ENCODE measurements at regions not wholly inside any gene's neighbourhood (a gene's known extent, or its start where the extent isn't known, plus 50 kb on each side); places are given as distances from the start of the nearest gene placed in this dataset.
A peak's percentile ranks its signal among the peaks of the same experiment; 100 is the strongest.

GRCh38 chr2:122433123-122433754 lies 677.8 kb downstream of the TSN start:
- Histone ChIP-seq H3K79me2 (ENCODE audit: low read length) (no peaks in the 10 kb centered on the region), H4K20me1 (ENCODE audit: insufficient read depth, low read depth, low read length) (no peaks in the 10 kb centered on the region), H3K4me3 (ENCODE audit: low read length) (no peak overlapping the region), H3K4me2 (ENCODE audit: low read depth, low read length, poor library complexity, severe bottlenecking) (no peak overlapping the region), H3K9ac (ENCODE audit: low read length) (no peak overlapping the region), H3K27me3 (ENCODE audit: low read length) (no peaks in the 10 kb centered on the region), H2AFZ (ENCODE audit: low read length) (no peak overlapping the region), H3K36me3 (ENCODE audit: insufficient read depth, low read length) (no peaks in the 10 kb centered on the region), H3K4me1 (ENCODE audit: low read length) (no peaks in the 10 kb centered on the region), H3K9me2 (replicated peaks; ENCODE audit: insufficient read depth, low read length) (no peaks in the 10 kb centered on the region), H3K27ac (ENCODE audit: low read length) (no peak overlapping the region), H3K9me3 (ENCODE audit: low read length) (no peaks in the 10 kb centered on the region)
- no peak for DNase-seq

- no peak overlapping the region for H3K4me3 ChIP-seq (ENCODE audit: low read length)
- H3K36me3 ChIP-seq (ENCODE audit: insufficient read depth, low read length) = no peaks in the 10 kb centered on the region
- H4K20me1 ChIP-seq (ENCODE audit: insufficient read depth, low read depth, low read length) = no peaks in the 10 kb centered on the region
- no peak for DNase-seq
- no peak overlapping the region for H3K9ac ChIP-seq (ENCODE audit: low read length)
- H2AFZ ChIP-seq (ENCODE audit: low read length) = no peak overlapping the region
- no peak overlapping the region for H3K4me2 ChIP-seq (ENCODE audit: low read depth, low read length, poor library complexity, severe bottlenecking)
- no peaks in the 10 kb centered on the region for H3K27me3 ChIP-seq (ENCODE audit: low read length)
- H3K9me3 ChIP-seq (ENCODE audit: low read length) = no peaks in the 10 kb centered on the region
- no peak overlapping the region for H3K27ac ChIP-seq (ENCODE audit: low read length)
- no peaks in the 10 kb centered on the region for H3K9me2 ChIP-seq (replicated peaks; ENCODE audit: insufficient read depth, low read length)
- H3K4me1 ChIP-seq (ENCODE audit: low read length) = no peaks in the 10 kb centered on the region
- H3K79me2 ChIP-seq (ENCODE audit: low read length) = no peaks in the 10 kb centered on the region
Measured at GRCh38 chr2:122445003-122445402, 689.6 kb downstream of the TSN start.

- Histone ChIP-seq H3K4me2 (ENCODE audit: low read depth, low read length, poor library complexity, severe bottlenecking) (no peak overlapping the region), H3K9ac (ENCODE audit: low read length) (no peak overlapping the region)
Measured at GRCh38 chr2:122446761-122447160, 691.3 kb downstream of the TSN start.

GRCh38 chr2:122447237-122447636 lies 691.8 kb downstream of the TSN start:
- H4K20me1 ChIP-seq (ENCODE audit: insufficient read depth, low read depth, low read length) = no peaks in the 10 kb centered on the region
- H3K27me3 ChIP-seq (ENCODE audit: low read length) = no peaks in the 10 kb centered on the region
- DNase-seq = no peak
- H3K9me3 ChIP-seq (ENCODE audit: low read length) = no peaks in the 10 kb centered on the region
- H3K9ac ChIP-seq (ENCODE audit: low read length) = no peak overlapping the region
- no peaks in the 10 kb centered on the region for H3K79me2 ChIP-seq (ENCODE audit: low read length)
- no peaks in the 10 kb centered on the region for H3K36me3 ChIP-seq (ENCODE audit: insufficient read depth, low read length)
- no peak overlapping the region for H2AFZ ChIP-seq (ENCODE audit: low read length)
- H3K4me2 ChIP-seq (ENCODE audit: low read depth, low read length, poor library complexity, severe bottlenecking) = no peak overlapping the region
- no peak overlapping the region for H3K27ac ChIP-seq (ENCODE audit: low read length)
- H3K4me3 ChIP-seq (ENCODE audit: low read length) = no peak overlapping the region
- no peaks in the 10 kb centered on the region for H3K4me1 ChIP-seq (ENCODE audit: low read length)
- no peaks in the 10 kb centered on the region for H3K9me2 ChIP-seq (replicated peaks; ENCODE audit: insufficient read depth, low read length)

More at GRCh38 chr2:122446761-122447160, 691.3 kb downstream of the TSN start:
- Histone ChIP-seq H2AFZ (ENCODE audit: low read length) (no peak overlapping the region), H3K27me3 (ENCODE audit: low read length) (no peaks in the 10 kb centered on the region), H3K9me2 (replicated peaks; ENCODE audit: insufficient read depth, low read length) (no peaks in the 10 kb centered on the region), H3K27ac (ENCODE audit: low read length) (no peak overlapping the region), H3K79me2 (ENCODE audit: low read length) (no peaks in the 10 kb centered on the region), H3K9me3 (ENCODE audit: low read length) (no peaks in the 10 kb centered on the region), H3K4me3 (ENCODE audit: low read length) (no peak overlapping the region), H4K20me1 (ENCODE audit: insufficient read depth, low read depth, low read length) (no peaks in the 10 kb centered on the region), H3K4me1 (ENCODE audit: low read length) (no peaks in the 10 kb centered on the region), H3K36me3 (ENCODE audit: insufficient read depth, low read length) (no peaks in the 10 kb centered on the region)
- no peak for DNase-seq

GRCh38 chr2:122451040-122451439 lies 695.6 kb downstream of the TSN start:
- Histone ChIP-seq H3K9me2 (replicated peaks; ENCODE audit: insufficient read depth, low read length) (no peaks in the 10 kb centered on the region), H4K20me1 (ENCODE audit: insufficient read depth, low read depth, low read length) (no peaks in the 10 kb centered on the region), H3K79me2 (ENCODE audit: low read length) (no peaks in the 10 kb centered on the region), H3K9ac (ENCODE audit: low read length) (no peak overlapping the region), H3K36me3 (ENCODE audit: insufficient read depth, low read length) (no peaks in the 10 kb centered on the region), H3K4me2 (ENCODE audit: low read depth, low read length, poor library complexity, severe bottlenecking) (no peak overlapping the region), H3K4me3 (ENCODE audit: low read length) (no peak overlapping the region), H3K9me3 (ENCODE audit: low read length) (no peaks in the 10 kb centered on the region), H3K4me1 (ENCODE audit: low read length) (no peaks in the 10 kb centered on the region), H3K27me3 (ENCODE audit: low read length) (no peaks in the 10 kb centered on the region), H3K27ac (ENCODE audit: low read length) (no peak overlapping the region), H2AFZ (ENCODE audit: low read length) (no peak overlapping the region)
- DNase-seq = peak; percentile 76

GRCh38 chr2:122451697-122452096 lies 696.2 kb downstream of the TSN start:
- Histone ChIP-seq H3K27ac (ENCODE audit: low read length) (no peak overlapping the region), H3K79me2 (ENCODE audit: low read length) (no peaks in the 10 kb centered on the region), H2AFZ (ENCODE audit: low read length) (no peak overlapping the region), H3K9me3 (ENCODE audit: low read length) (no peaks in the 10 kb centered on the region), H3K9ac (ENCODE audit: low read length) (no peak overlapping the region), H3K4me2 (ENCODE audit: low read depth, low read length, poor library complexity, severe bottlenecking) (no peak overlapping the region), H3K27me3 (ENCODE audit: low read length) (no peaks in the 10 kb centered on the region), H3K9me2 (replicated peaks; ENCODE audit: insufficient read depth, low read length) (no peaks in the 10 kb centered on the region), H4K20me1 (ENCODE audit: insufficient read depth, low read depth, low read length) (no peaks in the 10 kb centered on the region), H3K4me3 (ENCODE audit: low read length) (no peak overlapping the region), H3K36me3 (ENCODE audit: insufficient read depth, low read length) (no peaks in the 10 kb centered on the region), H3K4me1 (ENCODE audit: low read length) (no peaks in the 10 kb centered on the region)
- DNase-seq = no peak

- no peak overlapping the region for H2AFZ ChIP-seq (ENCODE audit: low read length)
- H3K27me3 ChIP-seq (ENCODE audit: low read length) = no peaks in the 10 kb centered on the region
- H3K9me3 ChIP-seq (ENCODE audit: low read length) = no peaks in the 10 kb centered on the region
- no peaks in the 10 kb centered on the region for H3K36me3 ChIP-seq (ENCODE audit: insufficient read depth, low read length)
- H3K4me2 ChIP-seq (ENCODE audit: low read depth, low read length, poor library complexity, severe bottlenecking) = no peak overlapping the region
- no peak for DNase-seq
- H3K27ac ChIP-seq (ENCODE audit: low read length) = no peak overlapping the region
- no peaks in the 10 kb centered on the region for H3K9me2 ChIP-seq (replicated peaks; ENCODE audit: insufficient read depth, low read length)
- no peaks in the 10 kb centered on the region for H3K4me1 ChIP-seq (ENCODE audit: low read length)
- no peaks in the 10 kb centered on the region for H4K20me1 ChIP-seq (ENCODE audit: insufficient read depth, low read depth, low read length)
- H3K9ac ChIP-seq (ENCODE audit: low read length) = no peak overlapping the region
- H3K4me3 ChIP-seq (ENCODE audit: low read length) = no peak overlapping the region
- no peaks in the 10 kb centered on the region for H3K79me2 ChIP-seq (ENCODE audit: low read length)
Measured at GRCh38 chr2:122469147-122469546, 713.7 kb downstream of the TSN start.

GRCh38 chr2:122471753-122472152 lies 716.3 kb downstream of the TSN start:
- Histone ChIP-seq H3K79me2 (ENCODE audit: low read length) (no peaks in the 10 kb centered on the region), H4K20me1 (ENCODE audit: insufficient read depth, low read depth, low read length) (no peaks in the 10 kb centered on the region), H3K27me3 (ENCODE audit: low read length) (0 out of 2 replicates have a peak, but pooled peaks cover 2% of the 10 kb centered on the region), H3K4me3 (ENCODE audit: low read length) (no peak overlapping the region), H3K9me2 (replicated peaks; ENCODE audit: insufficient read depth, low read length) (no peaks in the 10 kb centered on the region), H3K4me2 (ENCODE audit: low read depth, low read length, poor library complexity, severe bottlenecking) (no peak overlapping the region), H3K9ac (ENCODE audit: low read length) (no peak overlapping the region), H3K36me3 (ENCODE audit: insufficient read depth, low read length) (no peaks in the 10 kb centered on the region), H3K4me1 (ENCODE audit: low read length) (no peaks in the 10 kb centered on the region), H3K9me3 (ENCODE audit: low read length) (no peaks in the 10 kb centered on the region), H2AFZ (ENCODE audit: low read length) (no peak overlapping the region), H3K27ac (ENCODE audit: low read length) (no peak overlapping the region)
- DNase-seq = no peak
